ENCODE measurements at regions not wholly inside any gene's neighbourhood (a gene's known extent, or its start where the extent isn't known, plus 50 kb on each side); places are given as distances from the start of the nearest gene placed in this dataset.

GRCh38 chr10:8923096-8923495 lies 868.6 kb downstream of the GATA3 start:
- ATAC-seq (ENCODE audit: low read depth): no peak

GRCh38 chr10:8927705-8928104 lies 873.2 kb downstream of the GATA3 start:
- ATAC-seq (ENCODE audit: low read depth) (no peak), DNase-seq (ENCODE audit: low spot score in 2 of 2) (no peak)
- Mint-ChIP-seq H3K36me3 (no peaks in the 10 kb centered on the region), H3K9me3 (peaks cover 5% of the 10 kb centered on the region), H3K4me3 (no peak overlapping the region), H3K27ac (no peak overlapping the region), H3K4me1 (no peaks in the 10 kb centered on the region), H3K27me3 (no peaks in the 10 kb centered on the region)

More at GRCh38 chr10:8923096-8923495, 868.6 kb downstream of the GATA3 start:
- H3K4me1 Mint-ChIP-seq: no peaks in the 10 kb centered on the region
- no peak overlapping the region for H3K4me3 Mint-ChIP-seq
- no peaks in the 10 kb centered on the region for H3K36me3 Mint-ChIP-seq
- DNase-seq (ENCODE audit: low spot score in 2 of 2): no peak
- no peak overlapping the region for H3K27ac Mint-ChIP-seq
- H3K9me3 Mint-ChIP-seq: peaks cover 4% of the 10 kb centered on the region
- H3K27me3 Mint-ChIP-seq: no peaks in the 10 kb centered on the region

GRCh38 chr10:8946451-8946850 lies 892.0 kb downstream of the GATA3 start:
- H3K4me1 Mint-ChIP-seq: no peaks in the 10 kb centered on the region
- ATAC-seq (ENCODE audit: low read depth) (no peak), DNase-seq (ENCODE audit: low spot score in 2 of 2) (no peak)
- H3K27me3 Mint-ChIP-seq: no peaks in the 10 kb centered on the region
- no peaks in the 10 kb centered on the region for H3K36me3 Mint-ChIP-seq
- H3K4me3 Mint-ChIP-seq: no peak overlapping the region
- no peak overlapping the region for H3K27ac Mint-ChIP-seq
- peaks cover 2% of the 10 kb centered on the region for H3K9me3 Mint-ChIP-seq

GRCh38 chr10:8950978-8951377 lies 896.5 kb downstream of the GATA3 start:
- ATAC-seq (ENCODE audit: low read depth): no peak

GRCh38 chr10:8951440-8952089 lies 897.1 kb downstream of the GATA3 start:
- Mint-ChIP-seq H3K27ac (no peak overlapping the region), H3K9me3 (peaks cover 2% of the 10 kb centered on the region), H3K4me3 (no peak overlapping the region), H3K27me3 (no peaks in the 10 kb centered on the region), H3K36me3 (no peaks in the 10 kb centered on the region), H3K4me1 (no peaks in the 10 kb centered on the region)
- DNase-seq (ENCODE audit: low spot score in 2 of 2) (no peak), ATAC-seq (ENCODE audit: low read depth) (no peak)

More at GRCh38 chr10:8950978-8951377, 896.5 kb downstream of the GATA3 start:
- H3K36me3 Mint-ChIP-seq: no peaks in the 10 kb centered on the region
- H3K4me1 Mint-ChIP-seq: no peaks in the 10 kb centered on the region
- no peak overlapping the region for H3K4me3 Mint-ChIP-seq
- no peaks in the 10 kb centered on the region for H3K27me3 Mint-ChIP-seq
- no peak for DNase-seq (ENCODE audit: low spot score in 2 of 2)
- H3K9me3 Mint-ChIP-seq: peaks cover 2% of the 10 kb centered on the region
- H3K27ac Mint-ChIP-seq: no peak overlapping the region

- Mint-ChIP-seq H3K9me3 (peaks cover 2% of the 10 kb centered on the region), H3K4me3 (no peak overlapping the region), H3K4me1 (no peaks in the 10 kb centered on the region), H3K27me3 (no peaks in the 10 kb centered on the region), H3K27ac (no peak overlapping the region), H3K36me3 (no peaks in the 10 kb centered on the region)
- ATAC-seq (ENCODE audit: low read depth) (no peak), DNase-seq (ENCODE audit: low spot score in 2 of 2) (no peak)
Measured at GRCh38 chr10:8956400-8956799, 901.9 kb downstream of the GATA3 start.

GRCh38 chr10:8962249-8962648 lies 907.8 kb downstream of the GATA3 start:
- peaks cover 8% of the 10 kb centered on the region for H3K9me3 Mint-ChIP-seq

GRCh38 chr10:8967061-8967460 lies 912.6 kb downstream of the GATA3 start:
- no peak overlapping the region for H3K27ac Mint-ChIP-seq
- no peak for ATAC-seq (ENCODE audit: low read depth)

More at GRCh38 chr10:8962249-8962648, 907.8 kb downstream of the GATA3 start:
- Mint-ChIP-seq H3K4me1 (no peaks in the 10 kb centered on the region), H3K27me3 (no peaks in the 10 kb centered on the region), H3K36me3 (no peaks in the 10 kb centered on the region), H3K27ac (no peak overlapping the region), H3K4me3 (no peak overlapping the region)
- no peak for ATAC-seq (ENCODE audit: low read depth)
- no peak for DNase-seq (ENCODE audit: low spot score in 2 of 2)

GRCh38 chr10:8969853-8970252 lies 915.4 kb downstream of the GATA3 start:
- H3K4me3 Mint-ChIP-seq: no peak overlapping the region
- ATAC-seq (ENCODE audit: low read depth) (no peak), DNase-seq (ENCODE audit: low spot score in 2 of 2) (no peak)
- no peaks in the 10 kb centered on the region for H3K4me1 Mint-ChIP-seq
- H3K27me3 Mint-ChIP-seq: no peaks in the 10 kb centered on the region
- no peak overlapping the region for H3K27ac Mint-ChIP-seq
- no peaks in the 10 kb centered on the region for H3K36me3 Mint-ChIP-seq
- peaks cover 7% of the 10 kb centered on the region for H3K9me3 Mint-ChIP-seq

More at GRCh38 chr10:8967061-8967460, 912.6 kb downstream of the GATA3 start:
- Mint-ChIP-seq H3K4me3 (no peak overlapping the region), H3K4me1 (no peaks in the 10 kb centered on the region), H3K36me3 (no peaks in the 10 kb centered on the region), H3K27me3 (no peaks in the 10 kb centered on the region), H3K9me3 (peaks cover 11% of the 10 kb centered on the region)
- DNase-seq (ENCODE audit: low spot score in 2 of 2): no peak

- DNase-seq (ENCODE audit: low spot score in 2 of 2): no peak
- Mint-ChIP-seq H3K4me3 (no peak overlapping the region), H3K27me3 (no peaks in the 10 kb centered on the region)
Measured at GRCh38 chr10:8975535-8975934, 921.0 kb downstream of the GATA3 start.

GRCh38 chr10:8978100-8978499 lies 923.6 kb downstream of the GATA3 start:
- Mint-ChIP-seq H3K4me3 (no peak overlapping the region), H3K36me3 (no peaks in the 10 kb centered on the region), H3K9me3 (peaks cover under 1% of the 10 kb centered on the region), H3K27ac (no peak overlapping the region), H3K4me1 (no peaks in the 10 kb centered on the region), H3K27me3 (no peaks in the 10 kb centered on the region)
- ATAC-seq (ENCODE audit: low read depth) (no peak), DNase-seq (ENCODE audit: low spot score in 2 of 2) (no peak)

More at GRCh38 chr10:8975535-8975934, 921.0 kb downstream of the GATA3 start:
- H3K9me3 Mint-ChIP-seq: peaks cover 5% of the 10 kb centered on the region
- no peak for ATAC-seq (ENCODE audit: low read depth)
- H3K4me1 Mint-ChIP-seq: no peaks in the 10 kb centered on the region
- no peaks in the 10 kb centered on the region for H3K36me3 Mint-ChIP-seq
- H3K27ac Mint-ChIP-seq: no peak overlapping the region

- Mint-ChIP-seq H3K27ac (no peak overlapping the region), H3K9me3 (peaks cover 4% of the 10 kb centered on the region), H3K4me1 (no peaks in the 10 kb centered on the region), H3K4me3 (no peak overlapping the region), H3K36me3 (no peaks in the 10 kb centered on the region), H3K27me3 (no peaks in the 10 kb centered on the region)
- ATAC-seq (ENCODE audit: low read depth) (no peak), DNase-seq (ENCODE audit: low spot score in 2 of 2) (no peak)
Measured at GRCh38 chr10:8979976-8980375, 925.5 kb downstream of the GATA3 start.

GRCh38 chr10:8981277-8981676 lies 926.8 kb downstream of the GATA3 start:
- DNase-seq (ENCODE audit: low spot score in 2 of 2) (no peak), ATAC-seq (ENCODE audit: low read depth) (no peak)
- no peaks in the 10 kb centered on the region for H3K36me3 Mint-ChIP-seq
- no peaks in the 10 kb centered on the region for H3K27me3 Mint-ChIP-seq
- peaks cover 6% of the 10 kb centered on the region for H3K9me3 Mint-ChIP-seq
- no peaks in the 10 kb centered on the region for H3K4me1 Mint-ChIP-seq
- H3K4me3 Mint-ChIP-seq: no peak overlapping the region
- H3K27ac Mint-ChIP-seq: no peak overlapping the region

GRCh38 chr10:8985651-8986050 lies 931.2 kb downstream of the GATA3 start:
- no peaks in the 10 kb centered on the region for H3K27me3 Mint-ChIP-seq
- H3K9me3 Mint-ChIP-seq: peaks cover 6% of the 10 kb centered on the region
- no peak overlapping the region for H3K4me3 Mint-ChIP-seq
- DNase-seq (ENCODE audit: low spot score in 2 of 2) (no peak), ATAC-seq (ENCODE audit: low read depth) (no peak)
- no peaks in the 10 kb centered on the region for H3K36me3 Mint-ChIP-seq
- H3K27ac Mint-ChIP-seq: no peak overlapping the region
- H3K4me1 Mint-ChIP-seq: no peaks in the 10 kb centered on the region

- H3K36me3 Mint-ChIP-seq: no peaks in the 10 kb centered on the region
- ATAC-seq (ENCODE audit: low read depth) (no peak), DNase-seq (ENCODE audit: low spot score in 2 of 2) (no peak)
- H3K9me3 Mint-ChIP-seq: peaks cover 6% of the 10 kb centered on the region
- no peaks in the 10 kb centered on the region for H3K4me1 Mint-ChIP-seq
- H3K4me3 Mint-ChIP-seq: no peak overlapping the region
- H3K27ac Mint-ChIP-seq: no peak overlapping the region
- H3K27me3 Mint-ChIP-seq: no peaks in the 10 kb centered on the region
Measured at GRCh38 chr10:8986975-8987374, 932.5 kb downstream of the GATA3 start.

Measured in memory B cell (primary cell).